Esophagus squamous epithelium (tissue), 4 donors: ENCODE measurements at regions not wholly inside any gene's neighbourhood (a gene's known extent, or its start where the extent isn't known, plus 50 kb on each side); places are given as distances from the start of the nearest gene placed in this dataset.

Experiments
- small RNA-seq, 4 donors: library from RNA; depleted of rRNA; stranded (forward); fragments of <200 nt; gene quantifications; one replicate each; pipeline ENCODE3, GENCODE V24; 2016

Small RNAs in the stretch of these regions (small RNA-seq; reads per million reads assigned to genes)
- gene RBBP4P6 = 0 reads per million in 4 donors
